ENCODE measurements at regions not wholly inside any gene's neighbourhood (a gene's known extent, or its start where the extent isn't known, plus 50 kb on each side); places are given as distances from the start of the nearest gene placed in this dataset.

DNA sequence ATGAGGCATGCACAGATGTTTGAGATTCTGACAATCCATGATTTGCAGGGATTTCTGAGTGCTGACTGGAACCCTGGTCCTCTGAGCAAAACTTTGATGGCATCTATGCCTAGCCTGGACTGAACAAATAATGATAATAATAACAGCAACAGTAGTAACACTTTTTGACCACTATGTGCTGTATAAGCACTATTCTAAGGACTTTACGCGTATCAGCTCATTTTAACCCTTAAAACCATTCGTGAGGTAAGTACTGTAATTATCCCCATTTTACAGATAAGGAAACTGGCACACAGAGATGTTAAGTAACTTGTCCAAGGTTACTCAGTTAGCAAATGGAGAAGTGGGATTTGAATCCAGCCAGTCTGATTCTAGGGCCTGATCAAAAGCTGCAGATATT lies 168.4 kb downstream of the C11orf91 start (continued):
- TF ChIP-seq, protein P1, sequence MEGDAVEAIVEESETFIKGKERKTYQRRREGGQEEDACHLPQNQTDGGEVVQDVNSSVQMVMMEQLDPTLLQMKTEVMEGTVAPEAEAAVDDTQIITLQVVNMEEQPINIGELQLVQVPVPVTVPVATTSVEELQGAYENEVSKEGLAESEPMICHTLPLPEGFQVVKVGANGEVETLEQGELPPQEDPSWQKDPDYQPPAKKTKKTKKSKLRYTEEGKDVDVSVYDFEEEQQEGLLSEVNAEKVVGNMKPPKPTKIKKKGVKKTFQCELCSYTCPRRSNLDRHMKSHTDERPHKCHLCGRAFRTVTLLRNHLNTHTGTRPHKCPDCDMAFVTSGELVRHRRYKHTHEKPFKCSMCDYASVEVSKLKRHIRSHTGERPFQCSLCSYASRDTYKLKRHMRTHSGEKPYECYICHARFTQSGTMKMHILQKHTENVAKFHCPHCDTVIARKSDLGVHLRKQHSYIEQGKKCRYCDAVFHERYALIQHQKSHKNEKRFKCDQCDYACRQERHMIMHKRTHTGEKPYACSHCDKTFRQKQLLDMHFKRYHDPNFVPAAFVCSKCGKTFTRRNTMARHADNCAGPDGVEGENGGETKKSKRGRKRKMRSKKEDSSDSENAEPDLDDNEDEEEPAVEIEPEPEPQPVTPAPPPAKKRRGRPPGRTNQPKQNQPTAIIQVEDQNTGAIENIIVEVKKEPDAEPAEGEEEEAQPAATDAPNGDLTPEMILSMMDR (IDR thresholded peaks at IDR 0.05 in 2 of 3, conservative IDR thresholded peaks at IDR 0.05 in 1 of 3; ENCODE audit: insufficient read depth in 2 of 3, low read depth in 1 of 3, low read length in 3 of 3), result 0 out of 6 replicates have a peak, but pooled peaks of 1 of the 3 experiments have one; percentile 18
- TF ChIP-seq ZNF316 (IDR thresholded peaks at IDR 0.05), result peak; percentile 61
- no peak for TF ChIP-seq CSDE1 (IDR thresholded peaks at IDR 0.05)
- no peak for TF ChIP-seq HMBOX1 (IDR thresholded peaks at IDR 0.05)
- no peak for TF ChIP-seq MAZ (CRISPR knock-in tag; conservative IDR thresholded peaks at IDR 0.05 in 1 of 2, IDR thresholded peaks at IDR 0.05 in 1 of 2)
- no peak for TF ChIP-seq KLF16 (IDR thresholded peaks at IDR 0.05)
- no peak for TF ChIP-seq RBM14 (IDR thresholded peaks at IDR 0.05; ENCODE audit: borderline replicate concordance, insufficient read depth, low read depth, low read length)
- no peak for TF ChIP-seq NFE2L1 (tag; IDR thresholded peaks at IDR 0.05; ENCODE audit: borderline replicate concordance, low read depth)
- TF ChIP-seq, protein P2, sequence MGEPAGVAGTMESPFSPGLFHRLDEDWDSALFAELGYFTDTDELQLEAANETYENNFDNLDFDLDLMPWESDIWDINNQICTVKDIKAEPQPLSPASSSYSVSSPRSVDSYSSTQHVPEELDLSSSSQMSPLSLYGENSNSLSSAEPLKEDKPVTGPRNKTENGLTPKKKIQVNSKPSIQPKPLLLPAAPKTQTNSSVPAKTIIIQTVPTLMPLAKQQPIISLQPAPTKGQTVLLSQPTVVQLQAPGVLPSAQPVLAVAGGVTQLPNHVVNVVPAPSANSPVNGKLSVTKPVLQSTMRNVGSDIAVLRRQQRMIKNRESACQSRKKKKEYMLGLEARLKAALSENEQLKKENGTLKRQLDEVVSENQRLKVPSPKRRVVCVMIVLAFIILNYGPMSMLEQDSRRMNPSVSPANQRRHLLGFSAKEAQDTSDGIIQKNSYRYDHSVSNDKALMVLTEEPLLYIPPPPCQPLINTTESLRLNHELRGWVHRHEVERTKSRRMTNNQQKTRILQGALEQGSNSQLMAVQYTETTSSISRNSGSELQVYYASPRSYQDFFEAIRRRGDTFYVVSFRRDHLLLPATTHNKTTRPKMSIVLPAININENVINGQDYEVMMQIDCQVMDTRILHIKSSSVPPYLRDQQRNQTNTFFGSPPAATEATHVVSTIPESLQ (CRISPR knock-in tag; IDR thresholded peaks at IDR 0.05), result no peak
- TF ChIP-seq ZNF551 (CRISPR knock-in tag; IDR thresholded peaks at IDR 0.05), result no peak
- TF ChIP-seq OTX1 (CRISPR knock-in tag; IDR thresholded peaks at IDR 0.05), result no peak
- no peak for TF ChIP-seq NFIC (IDR thresholded peaks at IDR 0.05)
- TF ChIP-seq NCOR1 (IDR thresholded peaks at IDR 0.05), result no peak
- no peak for TF ChIP-seq GATAD2B (IDR thresholded peaks at IDR 0.05; ENCODE audit: borderline replicate concordance)
- TF ChIP-seq NONO (IDR thresholded peaks at IDR 0.05; ENCODE audit: low read depth in 2 of 2, low read length in 1 of 2), result no peak
- no peak for TF ChIP-seq NR2C1 (IDR thresholded peaks at IDR 0.05)
- no peak for TF ChIP-seq NR2C1 (tag; IDR thresholded peaks at IDR 0.05)
- TF ChIP-seq, protein P3, sequence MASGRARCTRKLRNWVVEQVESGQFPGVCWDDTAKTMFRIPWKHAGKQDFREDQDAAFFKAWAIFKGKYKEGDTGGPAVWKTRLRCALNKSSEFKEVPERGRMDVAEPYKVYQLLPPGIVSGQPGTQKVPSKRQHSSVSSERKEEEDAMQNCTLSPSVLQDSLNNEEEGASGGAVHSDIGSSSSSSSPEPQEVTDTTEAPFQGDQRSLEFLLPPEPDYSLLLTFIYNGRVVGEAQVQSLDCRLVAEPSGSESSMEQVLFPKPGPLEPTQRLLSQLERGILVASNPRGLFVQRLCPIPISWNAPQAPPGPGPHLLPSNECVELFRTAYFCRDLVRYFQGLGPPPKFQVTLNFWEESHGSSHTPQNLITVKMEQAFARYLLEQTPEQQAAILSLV (tag; IDR thresholded peaks at IDR 0.05), result no peak
- no peak for TF ChIP-seq ATF1 (CRISPR knock-in tag; IDR thresholded peaks at IDR 0.05)
- no peak for TF ChIP-seq ATF1 (tag; IDR thresholded peaks at IDR 0.05)
- no peak for TF ChIP-seq KAT8 (IDR thresholded peaks at IDR 0.05; ENCODE audit: low read depth)
- TF ChIP-seq RBM25 (IDR thresholded peaks at IDR 0.05; ENCODE audit: low read depth, low read length, severe bottlenecking), result peak; percentile 69
- no peak for TF ChIP-seq SRSF3 (IDR thresholded peaks at IDR 0.05; ENCODE audit: insufficient read depth, low read length)

Data from K562 (cell line).